ENCODE measurements at regions not wholly inside any gene's neighbourhood (a gene's known extent, or its start where the extent isn't known, plus 50 kb on each side); places are given as distances from the start of the nearest gene placed in this dataset.

DNA sequence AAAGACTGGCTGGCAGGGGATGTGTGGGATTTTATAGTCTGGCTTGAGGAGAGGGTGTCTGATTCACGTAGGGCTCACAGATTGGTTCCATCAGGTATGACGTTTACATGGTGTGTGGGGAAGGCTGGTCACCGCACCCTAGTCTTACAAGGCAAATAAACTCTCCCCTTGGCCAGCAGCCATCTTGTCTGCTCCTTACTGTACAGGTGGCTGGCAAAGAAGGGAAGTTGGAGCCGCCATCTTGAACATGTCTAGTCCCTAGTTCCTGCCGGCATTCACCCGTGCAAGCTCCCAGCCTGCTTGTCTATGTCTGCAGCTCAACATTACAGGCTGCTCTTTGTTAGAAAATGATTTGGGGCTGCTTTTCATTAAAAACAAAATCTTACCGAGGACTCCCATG lies 97.6 kb downstream of the RAMP3 start:
- Mint-ChIP-seq H3K36me3 (ENCODE audit: low read depth) (no peaks in the 10 kb centered on the region), H3K4me1 (ENCODE audit: low read depth) (no peaks in the 10 kb centered on the region)

DNA sequence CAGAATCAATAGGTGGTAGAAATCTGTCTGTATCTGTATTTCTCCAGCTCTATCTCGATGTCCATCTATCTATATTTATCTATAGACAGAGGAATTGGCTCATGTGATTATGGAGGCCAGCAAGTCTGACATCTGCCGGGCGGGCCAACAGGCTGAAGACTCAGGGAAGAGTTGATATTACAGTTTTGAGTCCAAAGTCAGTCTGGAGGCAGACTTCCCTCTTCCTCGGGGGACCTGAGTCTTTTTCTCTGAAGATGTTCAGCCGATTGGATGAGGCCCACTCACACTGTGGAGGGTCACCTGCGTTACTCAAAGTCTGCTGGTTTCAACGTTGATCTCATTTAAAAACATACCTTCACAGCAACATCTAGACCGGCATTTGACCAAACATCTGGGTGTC lies 98.7 kb downstream of the RAMP3 start:
- Mint-ChIP-seq H3K4me3 (ENCODE audit: unreplicated experiment) (no peak overlapping the region), H3K4me1 (ENCODE audit: low read depth) (no peaks in the 10 kb centered on the region)
- DNase-seq (ENCODE audit: low spot score): no peak

More for the DNA sequence above, 97.6 kb downstream of the RAMP3 start:
- no peak for DNase-seq (ENCODE audit: low spot score)
- Mint-ChIP-seq H3K9me3 (ENCODE audit: low read depth) (no peaks in the 10 kb centered on the region), H3K27ac (ENCODE audit: unreplicated experiment) (no peak overlapping the region), H3K4me3 (ENCODE audit: unreplicated experiment) (no peak overlapping the region), H3K27me3 (ENCODE audit: low read depth) (peaks cover 37% of the 10 kb centered on the region)
- TF ChIP-seq, protein P1, sequence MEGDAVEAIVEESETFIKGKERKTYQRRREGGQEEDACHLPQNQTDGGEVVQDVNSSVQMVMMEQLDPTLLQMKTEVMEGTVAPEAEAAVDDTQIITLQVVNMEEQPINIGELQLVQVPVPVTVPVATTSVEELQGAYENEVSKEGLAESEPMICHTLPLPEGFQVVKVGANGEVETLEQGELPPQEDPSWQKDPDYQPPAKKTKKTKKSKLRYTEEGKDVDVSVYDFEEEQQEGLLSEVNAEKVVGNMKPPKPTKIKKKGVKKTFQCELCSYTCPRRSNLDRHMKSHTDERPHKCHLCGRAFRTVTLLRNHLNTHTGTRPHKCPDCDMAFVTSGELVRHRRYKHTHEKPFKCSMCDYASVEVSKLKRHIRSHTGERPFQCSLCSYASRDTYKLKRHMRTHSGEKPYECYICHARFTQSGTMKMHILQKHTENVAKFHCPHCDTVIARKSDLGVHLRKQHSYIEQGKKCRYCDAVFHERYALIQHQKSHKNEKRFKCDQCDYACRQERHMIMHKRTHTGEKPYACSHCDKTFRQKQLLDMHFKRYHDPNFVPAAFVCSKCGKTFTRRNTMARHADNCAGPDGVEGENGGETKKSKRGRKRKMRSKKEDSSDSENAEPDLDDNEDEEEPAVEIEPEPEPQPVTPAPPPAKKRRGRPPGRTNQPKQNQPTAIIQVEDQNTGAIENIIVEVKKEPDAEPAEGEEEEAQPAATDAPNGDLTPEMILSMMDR (IDR thresholded peaks at IDR 0.05): no peak

DNA sequence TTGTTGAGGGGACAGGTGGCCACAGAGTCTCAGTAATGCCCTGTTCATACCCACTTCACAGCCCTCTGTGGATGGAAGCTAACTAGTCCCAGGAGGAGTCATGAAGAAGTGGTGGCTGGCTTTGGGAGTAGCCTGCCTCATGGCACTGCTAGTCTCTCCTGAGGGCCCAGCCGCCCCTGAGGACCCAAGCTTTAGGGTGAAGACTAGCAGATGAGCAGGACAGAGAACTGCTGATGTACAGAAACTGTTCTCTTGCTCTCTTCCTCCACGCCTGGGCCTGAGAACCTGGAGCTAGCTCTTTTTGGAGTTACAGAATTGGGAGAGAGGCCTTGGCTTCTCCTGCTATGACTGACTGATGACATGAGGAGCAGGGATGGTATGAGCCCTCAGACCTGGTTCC lies 99.2 kb downstream of the RAMP3 start:
- H3K9me3 Mint-ChIP-seq (ENCODE audit: low read depth): no peaks in the 10 kb centered on the region
- H3K36me3 Mint-ChIP-seq (ENCODE audit: low read depth): no peaks in the 10 kb centered on the region
- H3K27ac Mint-ChIP-seq (ENCODE audit: unreplicated experiment): no peak overlapping the region
- DNase-seq (ENCODE audit: low spot score): no peak
- H3K27me3 Mint-ChIP-seq (ENCODE audit: low read depth): peaks cover 33% of the 10 kb centered on the region
- H3K4me1 Mint-ChIP-seq (ENCODE audit: low read depth): no peaks in the 10 kb centered on the region
- H3K4me3 Mint-ChIP-seq (ENCODE audit: unreplicated experiment): no peak overlapping the region
- TF ChIP-seq, protein P1 (IDR thresholded peaks at IDR 0.05): no peak

More for the DNA sequence above, 98.7 kb downstream of the RAMP3 start:
- peaks cover 33% of the 10 kb centered on the region for H3K27me3 Mint-ChIP-seq (ENCODE audit: low read depth)
- TF ChIP-seq, protein P1 (IDR thresholded peaks at IDR 0.05): no peak
- no peaks in the 10 kb centered on the region for H3K36me3 Mint-ChIP-seq (ENCODE audit: low read depth)
- no peak overlapping the region for H3K27ac Mint-ChIP-seq (ENCODE audit: unreplicated experiment)
- H3K9me3 Mint-ChIP-seq (ENCODE audit: low read depth): no peaks in the 10 kb centered on the region

DNA sequence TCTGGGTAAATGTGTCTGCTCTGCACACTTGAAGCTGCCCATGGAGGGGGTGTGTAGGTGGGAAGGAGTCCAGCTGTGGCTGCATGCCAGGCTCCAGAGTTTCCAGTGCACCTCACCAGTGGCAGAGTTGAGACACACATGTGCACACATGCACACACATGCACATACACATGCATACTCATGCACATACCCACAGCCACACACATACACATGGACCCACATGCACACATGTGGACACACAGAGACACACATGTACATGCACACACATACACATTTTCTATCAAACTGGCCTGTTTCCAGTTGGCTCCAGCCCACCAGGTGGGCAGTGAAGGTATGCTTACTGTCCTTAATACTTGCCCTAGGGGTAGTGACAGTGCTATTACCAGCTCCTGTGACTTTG lies 99.7 kb downstream of the RAMP3 start:
- H3K36me3 Mint-ChIP-seq (ENCODE audit: low read depth): no peaks in the 10 kb centered on the region
- no peak overlapping the region for H3K4me3 Mint-ChIP-seq (ENCODE audit: unreplicated experiment)
- peaks cover 33% of the 10 kb centered on the region for H3K27me3 Mint-ChIP-seq (ENCODE audit: low read depth)

DNA sequence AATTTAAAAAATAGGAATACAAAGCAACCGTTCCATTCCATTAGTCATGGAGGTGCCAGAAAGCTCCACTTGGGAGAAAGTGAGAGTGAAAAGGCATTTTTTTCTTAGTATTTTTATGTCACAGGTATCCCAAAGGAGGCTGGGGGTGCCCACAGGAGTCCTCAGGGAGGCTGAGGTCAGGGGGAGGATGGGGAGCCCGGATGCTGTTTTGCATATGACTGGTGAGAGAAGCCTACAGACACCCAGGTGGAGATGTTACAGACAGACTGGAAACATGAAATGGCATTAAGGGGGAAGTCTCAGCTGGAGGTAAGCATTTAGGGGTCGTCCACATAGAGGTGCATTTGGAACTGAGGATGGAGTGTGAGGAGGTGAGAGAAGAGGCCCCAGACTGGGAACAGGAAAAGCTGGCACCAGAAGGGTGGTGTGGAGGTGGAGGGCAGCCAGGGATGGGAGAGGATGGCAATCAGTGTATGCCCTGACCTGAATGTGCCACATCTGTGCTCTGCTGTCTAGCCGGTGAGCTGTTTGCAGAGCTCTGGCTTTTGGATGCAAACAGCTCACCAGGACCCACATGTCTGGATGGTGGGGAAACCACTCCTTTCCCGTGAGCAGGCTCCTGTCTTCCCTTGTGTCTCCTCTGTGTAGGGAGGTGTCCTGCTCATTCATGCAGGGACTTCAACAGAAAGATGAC lies 101.1 kb downstream of the RAMP3 start:
- TF ChIP-seq, protein P1 (IDR thresholded peaks at IDR 0.05): no peak
- DNase-seq (ENCODE audit: low spot score): no peak
- Mint-ChIP-seq H3K27me3 (ENCODE audit: low read depth) (peaks cover 27% of the 10 kb centered on the region), H3K4me1 (ENCODE audit: low read depth) (no peaks in the 10 kb centered on the region), H3K9me3 (ENCODE audit: low read depth) (peaks cover 7% of the 10 kb centered on the region), H3K36me3 (ENCODE audit: low read depth) (no peaks in the 10 kb centered on the region), H3K4me3 (ENCODE audit: unreplicated experiment) (no peak overlapping the region), H3K27ac (ENCODE audit: unreplicated experiment) (no peak overlapping the region)

More for the DNA sequence above, 99.7 kb downstream of the RAMP3 start:
- H3K27ac Mint-ChIP-seq (ENCODE audit: unreplicated experiment): no peak overlapping the region
- no peak for DNase-seq (ENCODE audit: low spot score)
- no peaks in the 10 kb centered on the region for H3K9me3 Mint-ChIP-seq (ENCODE audit: low read depth)
- H3K4me1 Mint-ChIP-seq (ENCODE audit: low read depth): no peaks in the 10 kb centered on the region
- TF ChIP-seq, protein P1 (IDR thresholded peaks at IDR 0.05): no peak

Measured in chondrocyte (in vitro differentiated cells).